ENCODE measurements at regions not wholly inside any gene's neighbourhood (a gene's known extent, or its start where the extent isn't known, plus 50 kb on each side); places are given as distances from the start of the nearest gene placed in this dataset.

- TF ChIP-seq CTCF (IDR thresholded peaks at IDR 0.05) (no peak), POLR2A (IDR thresholded peaks at IDR 0.05) (no peak)
Measured at GRCh38 chr6:14472986-14473337, 355.4 kb downstream of the CD83 start.
